ENCODE measurements at regions not wholly inside any gene's neighbourhood (a gene's known extent, or its start where the extent isn't known, plus 50 kb on each side); places are given as distances from the start of the nearest gene placed in this dataset.
"Not testable (repeated sequence)": the region's sequence is repeated elsewhere in the genome, so short reads cannot be mapped to it uniquely, and the experiment has no call there.

DNA sequence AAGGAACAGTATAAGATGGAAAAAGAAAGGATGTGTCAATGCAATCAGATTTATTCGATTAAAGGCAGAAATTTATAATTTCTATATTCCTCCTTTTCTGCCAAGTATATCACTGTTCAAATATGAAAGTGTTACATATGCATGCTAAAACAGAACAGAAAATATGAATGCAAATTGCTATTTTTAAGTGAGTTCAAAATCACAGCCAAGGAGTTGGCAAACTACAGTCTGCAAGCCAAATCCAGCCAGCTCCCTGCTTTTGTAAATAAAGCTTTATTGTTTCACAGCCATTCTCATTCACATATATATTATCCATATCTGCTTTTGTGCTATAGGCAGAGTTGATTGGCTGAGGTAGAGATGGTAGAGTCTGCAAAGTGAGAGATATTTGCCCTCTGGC lies 747.2 kb downstream of the ANKRD7 start:
- Histone ChIP-seq H3K4me3 (ENCODE audit: low read length in 2 of 2) (no peak overlapping the region), H3K27ac (ENCODE audit: low read depth in 1 of 2, low read length in 2 of 2) (no peak overlapping the region), H3K36me3 (ENCODE audit: control insufficient read depth in 1 of 2, insufficient read depth in 2 of 2, low read length in 1 of 2) (no peaks in the 10 kb centered on the region), H3K27me3 (ENCODE audit: control insufficient read depth in 1 of 2, insufficient read depth in 2 of 2, low read length in 1 of 2) (no peaks in the 10 kb centered on the region), H3K4me1 (ENCODE audit: control insufficient read depth in 1 of 2, insufficient read depth in 2 of 2, low read length in 2 of 2) (no peaks in the 10 kb centered on the region), H3K9me3 (ENCODE audit: control insufficient read depth, low read length) (no peaks in the 10 kb centered on the region)
- 87 to 88% methylated on average over 1 of the region's 1 CpG for WGBS, 2 donors
- ATAC-seq (ENCODE audit: low FRiP score) = no peak
- intact Hi-C loops (cut with DNase I) = no loop called here
- no peak for DNase-seq

DNA sequence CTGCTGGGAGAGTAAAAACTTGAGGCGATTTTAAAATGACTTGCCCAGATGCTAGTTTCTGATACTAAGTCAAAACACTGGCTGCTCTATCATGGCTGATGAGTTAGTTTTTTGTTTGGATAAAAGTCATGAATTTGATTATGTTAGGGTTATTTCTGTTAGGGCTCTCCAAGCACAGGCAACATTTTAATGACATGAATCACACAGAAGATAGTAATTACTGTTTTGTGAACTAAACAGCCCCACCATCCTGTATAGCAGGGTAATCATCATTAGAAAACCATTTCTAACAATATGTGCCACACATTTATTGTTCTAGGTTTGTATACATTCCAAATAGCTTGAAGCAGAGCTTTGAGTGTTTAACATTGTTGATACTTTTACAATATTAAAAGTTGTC lies 750.3 kb downstream of the ANKRD7 start:
- H3K4me3 ChIP-seq (ENCODE audit: low read length in 2 of 2) = no peak overlapping the region
- DNase-seq (no peak), ATAC-seq (ENCODE audit: low FRiP score) (no peak)
- H3K9me3 ChIP-seq (ENCODE audit: control insufficient read depth, low read length) = no peaks in the 10 kb centered on the region
- H3K27ac ChIP-seq (ENCODE audit: low read depth in 1 of 2, low read length in 2 of 2) = no peak overlapping the region
- no peaks in the 10 kb centered on the region for H3K27me3 ChIP-seq (ENCODE audit: control insufficient read depth in 1 of 2, insufficient read depth in 2 of 2, low read length in 1 of 2)
- 75 to 81% methylated on average over 1 of the region's 1 CpG for WGBS, 2 donors
- no peaks in the 10 kb centered on the region for H3K36me3 ChIP-seq (ENCODE audit: control insufficient read depth in 1 of 2, insufficient read depth in 2 of 2, low read length in 1 of 2)
- intact Hi-C loops (cut with DNase I) = no loop called here
- no peaks in the 10 kb centered on the region for H3K4me1 ChIP-seq (ENCODE audit: control insufficient read depth in 1 of 2, insufficient read depth in 2 of 2, low read length in 2 of 2)

DNA sequence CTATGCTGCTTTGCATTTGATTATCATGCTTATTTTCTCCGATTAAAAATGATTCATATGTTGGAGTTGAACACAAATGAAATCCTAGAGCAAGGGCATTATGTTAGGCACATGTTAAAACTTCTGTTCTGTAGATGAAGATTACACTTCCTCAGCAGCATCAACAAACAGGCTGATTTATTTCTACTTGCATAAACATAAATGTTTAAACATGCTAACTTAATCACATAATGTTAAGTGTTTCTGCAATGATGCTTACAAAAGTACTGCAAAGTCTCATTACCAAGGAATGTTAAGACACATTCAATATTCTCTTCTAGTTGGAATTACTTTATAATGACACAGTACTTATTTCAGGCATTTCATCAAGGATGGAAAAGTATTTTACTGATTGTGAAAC lies 770.8 kb downstream of the ANKRD7 start:
- DNase-seq = no peak
- H3K36me3 ChIP-seq (ENCODE audit: control insufficient read depth in 1 of 2, insufficient read depth in 2 of 2, low read length in 1 of 2) = no peaks in the 10 kb centered on the region
- no peak for ATAC-seq (ENCODE audit: low FRiP score)
- intact Hi-C loops (cut with DNase I) = no loop called here
- H3K4me3 ChIP-seq (ENCODE audit: low read length in 2 of 2) = no peak overlapping the region
- H3K4me1 ChIP-seq (ENCODE audit: control insufficient read depth in 1 of 2, insufficient read depth in 2 of 2, low read length in 2 of 2) = no peaks in the 10 kb centered on the region
- H3K27ac ChIP-seq (ENCODE audit: low read depth in 1 of 2, low read length in 2 of 2) = no peak overlapping the region
- H3K9me3 ChIP-seq (ENCODE audit: control insufficient read depth, low read length) = no peaks in the 10 kb centered on the region
- WGBS, 2 donors = 49 to 69% methylated on average over 1 of the region's 1 CpG
- no peaks in the 10 kb centered on the region for H3K27me3 ChIP-seq (ENCODE audit: control insufficient read depth in 1 of 2, insufficient read depth in 2 of 2, low read length in 1 of 2)

DNA sequence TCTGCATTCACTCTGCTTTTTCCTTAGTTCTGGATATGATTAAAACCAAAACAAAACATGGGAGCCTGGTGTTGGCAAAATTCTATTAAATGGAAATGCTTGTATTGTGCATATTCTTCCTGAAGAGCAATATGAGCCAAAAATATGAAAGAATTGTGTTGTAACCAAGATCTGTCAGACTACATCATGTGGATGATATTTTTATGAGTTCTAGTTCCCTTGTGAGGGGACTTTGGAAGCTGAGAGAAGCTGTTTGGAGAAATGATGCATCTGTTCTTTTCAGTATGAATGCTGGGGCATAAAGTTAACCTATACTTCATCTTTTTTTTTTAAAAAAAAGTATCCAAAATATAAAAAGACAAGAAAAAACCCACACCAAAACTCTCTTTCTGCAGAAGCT lies 782.7 kb downstream of the ANKRD7 start:
- intact Hi-C loops (cut with DNase I) = no loop called here
- H3K27ac ChIP-seq (ENCODE audit: low read depth in 1 of 2, low read length in 2 of 2) = no peak overlapping the region
- ATAC-seq (ENCODE audit: low FRiP score) = no peak
- no peak for DNase-seq
- no peaks in the 10 kb centered on the region for H3K4me1 ChIP-seq (ENCODE audit: control insufficient read depth in 1 of 2, insufficient read depth in 2 of 2, low read length in 2 of 2)
- H3K27me3 ChIP-seq (ENCODE audit: control insufficient read depth in 1 of 2, insufficient read depth in 2 of 2, low read length in 1 of 2) = no peaks in the 10 kb centered on the region
- H3K4me3 ChIP-seq (ENCODE audit: low read length in 2 of 2) = no peak overlapping the region
- no peaks in the 10 kb centered on the region for H3K36me3 ChIP-seq (ENCODE audit: control insufficient read depth in 1 of 2, insufficient read depth in 2 of 2, low read length in 1 of 2)
- no peaks in the 10 kb centered on the region for H3K9me3 ChIP-seq (ENCODE audit: control insufficient read depth, low read length)

DNA sequence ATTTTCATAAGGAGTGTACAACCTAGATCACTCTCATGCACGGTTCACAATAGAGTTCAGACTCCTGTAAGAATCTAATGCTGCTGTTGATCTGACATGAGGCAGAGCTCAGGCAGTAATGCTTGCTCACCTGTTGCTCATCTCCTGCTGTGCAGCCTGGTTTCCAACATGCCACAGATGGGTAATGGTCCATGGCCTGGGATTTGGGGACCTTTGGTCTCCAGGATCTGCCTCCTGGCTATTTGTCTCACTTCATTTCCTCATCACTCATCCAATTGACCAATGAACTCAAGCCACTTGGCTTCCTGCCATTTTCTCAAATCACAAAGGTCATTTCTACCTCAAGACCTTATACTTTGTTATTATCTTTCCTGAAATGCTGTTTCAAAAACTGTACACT lies 786.1 kb downstream of the ANKRD7 start:
- 70 to 93% methylated on average over 1 of the region's 1 CpG for WGBS, 2 donors
- intact Hi-C loops (cut with DNase I) = no loop called here

DNA sequence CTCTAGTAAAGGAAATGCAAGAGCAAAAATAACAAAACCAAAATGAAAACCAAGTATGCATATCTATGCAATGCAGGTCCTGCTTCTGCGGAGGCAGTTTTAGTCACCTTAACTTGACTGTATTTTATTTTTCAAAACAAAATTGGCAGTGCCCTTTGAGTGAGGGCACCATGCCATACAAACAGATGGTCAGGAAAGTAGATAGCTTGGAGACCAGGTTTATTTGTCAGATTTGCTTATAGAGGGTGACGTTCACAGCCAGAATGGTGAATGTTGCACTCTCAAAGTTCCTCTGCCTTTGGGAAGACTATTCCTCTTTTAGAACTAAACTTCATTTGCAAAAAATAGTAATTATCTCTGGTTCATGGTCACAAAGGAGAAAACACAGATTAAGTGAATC lies 801.9 kb downstream of the ANKRD7 start:
- no peaks in the 10 kb centered on the region for H3K4me1 ChIP-seq (ENCODE audit: control insufficient read depth in 1 of 2, insufficient read depth in 2 of 2, low read length in 2 of 2)
- no peaks in the 10 kb centered on the region for H3K36me3 ChIP-seq (ENCODE audit: control insufficient read depth in 1 of 2, insufficient read depth in 2 of 2, low read length in 1 of 2)
- H3K4me3 ChIP-seq (ENCODE audit: low read length in 2 of 2) = no peak overlapping the region
- no peak for ATAC-seq (ENCODE audit: low FRiP score)
- intact Hi-C loops (cut with DNase I) = no loop called here
- H3K27me3 ChIP-seq (ENCODE audit: control insufficient read depth in 1 of 2, insufficient read depth in 2 of 2, low read length in 1 of 2) = no peaks in the 10 kb centered on the region
- peaks cover 2% of the 10 kb centered on the region for H3K9me3 ChIP-seq (ENCODE audit: control insufficient read depth, low read length)
- 75 to 81% methylated on average over 2 of the region's 2 CpGs for WGBS, 2 donors
- no peak overlapping the region for H3K27ac ChIP-seq (ENCODE audit: low read depth in 1 of 2, low read length in 2 of 2)
- DNase-seq = no peak

More for the DNA sequence above, 786.1 kb downstream of the ANKRD7 start:
- no peaks in the 10 kb centered on the region for H3K9me3 ChIP-seq (ENCODE audit: control insufficient read depth, low read length)
- no peaks in the 10 kb centered on the region for H3K4me1 ChIP-seq (ENCODE audit: control insufficient read depth in 1 of 2, insufficient read depth in 2 of 2, low read length in 2 of 2)
- ATAC-seq (ENCODE audit: low FRiP score) (no peak), DNase-seq (no peak)
- no peak overlapping the region for H3K4me3 ChIP-seq (ENCODE audit: low read length in 2 of 2)
- H3K27me3 ChIP-seq (ENCODE audit: control insufficient read depth in 1 of 2, insufficient read depth in 2 of 2, low read length in 1 of 2) = no peaks in the 10 kb centered on the region
- H3K36me3 ChIP-seq (ENCODE audit: control insufficient read depth in 1 of 2, insufficient read depth in 2 of 2, low read length in 1 of 2) = no peaks in the 10 kb centered on the region
- H3K27ac ChIP-seq (ENCODE audit: low read depth in 1 of 2, low read length in 2 of 2) = no peak overlapping the region

DNA sequence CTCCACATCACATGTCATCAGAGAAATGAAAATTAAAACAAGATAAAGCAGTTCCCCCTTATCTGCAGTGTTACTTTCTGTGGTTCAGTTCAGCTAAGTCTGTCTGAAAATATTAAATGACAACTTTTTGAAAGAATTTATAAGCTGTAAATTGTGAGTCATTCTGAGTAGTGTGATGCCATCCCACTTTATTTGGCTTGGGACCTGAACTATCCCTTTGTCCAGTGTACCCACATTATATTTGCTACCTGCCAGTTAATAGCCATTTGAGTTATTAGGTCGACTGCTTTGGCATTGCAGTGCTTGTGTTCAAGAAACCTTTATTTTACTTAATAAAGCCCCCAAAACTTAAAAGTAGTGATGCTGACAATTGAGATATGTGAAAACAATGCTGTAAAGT lies 804.2 kb downstream of the ANKRD7 start:
- DNase-seq (no peak), ATAC-seq (ENCODE audit: low FRiP score) (no peak)
- H3K27me3 ChIP-seq (ENCODE audit: control insufficient read depth in 1 of 2, insufficient read depth in 2 of 2, low read length in 1 of 2) = no peaks in the 10 kb centered on the region
- 23 to 42% methylated on average over 1 of the region's 1 CpG for WGBS, 2 donors
- H3K27ac ChIP-seq (ENCODE audit: low read depth in 1 of 2, low read length in 2 of 2) = no peak overlapping the region
- H3K4me1 ChIP-seq (ENCODE audit: control insufficient read depth in 1 of 2, insufficient read depth in 2 of 2, low read length in 2 of 2) = no peaks in the 10 kb centered on the region
- intact Hi-C loops (cut with DNase I) = no loop called here
- H3K36me3 ChIP-seq (ENCODE audit: control insufficient read depth in 1 of 2, insufficient read depth in 2 of 2, low read length in 1 of 2) = no peaks in the 10 kb centered on the region
- no peak overlapping the region for H3K4me3 ChIP-seq (ENCODE audit: low read length in 2 of 2)
- H3K9me3 ChIP-seq (ENCODE audit: control insufficient read depth, low read length) = no peaks in the 10 kb centered on the region

DNA sequence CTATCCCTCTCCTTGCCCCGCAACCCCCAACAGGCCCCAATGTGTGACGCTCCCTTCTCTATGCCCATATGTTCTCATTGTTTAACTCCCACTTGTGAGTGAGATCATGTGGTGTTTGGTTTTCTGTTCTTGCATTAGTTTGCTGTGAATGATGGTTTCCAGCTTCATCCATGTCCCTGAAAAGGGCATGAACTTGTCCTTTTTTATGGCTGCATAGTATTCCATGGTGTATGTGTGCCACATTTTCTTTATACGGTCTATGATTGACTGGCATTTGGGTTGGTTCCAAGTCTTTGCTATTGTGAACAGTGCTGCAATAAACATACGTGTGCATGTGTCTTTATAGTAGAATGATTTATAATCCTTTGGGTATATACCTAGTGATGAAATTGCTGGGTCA lies 807.6 kb downstream of the ANKRD7 start:
- intact Hi-C loops (cut with DNase I); H3K27ac ChIP-seq (ENCODE audit: low read depth in 1 of 2, low read length in 2 of 2); ATAC-seq (ENCODE audit: low FRiP score); H3K9me3 ChIP-seq (ENCODE audit: control insufficient read depth, low read length); H3K4me1 ChIP-seq (ENCODE audit: control insufficient read depth in 1 of 2, insufficient read depth in 2 of 2, low read length in 2 of 2); DNase-seq; H3K27me3 ChIP-seq (ENCODE audit: control insufficient read depth in 1 of 2, insufficient read depth in 2 of 2, low read length in 1 of 2); H3K4me3 ChIP-seq (ENCODE audit: low read length in 2 of 2); H3K36me3 ChIP-seq (ENCODE audit: control insufficient read depth in 1 of 2, insufficient read depth in 2 of 2, low read length in 1 of 2): not testable (repeated sequence)
- WGBS, 2 donors = 87 to 94% methylated on average over 4 of the region's 4 CpGs

DNA sequence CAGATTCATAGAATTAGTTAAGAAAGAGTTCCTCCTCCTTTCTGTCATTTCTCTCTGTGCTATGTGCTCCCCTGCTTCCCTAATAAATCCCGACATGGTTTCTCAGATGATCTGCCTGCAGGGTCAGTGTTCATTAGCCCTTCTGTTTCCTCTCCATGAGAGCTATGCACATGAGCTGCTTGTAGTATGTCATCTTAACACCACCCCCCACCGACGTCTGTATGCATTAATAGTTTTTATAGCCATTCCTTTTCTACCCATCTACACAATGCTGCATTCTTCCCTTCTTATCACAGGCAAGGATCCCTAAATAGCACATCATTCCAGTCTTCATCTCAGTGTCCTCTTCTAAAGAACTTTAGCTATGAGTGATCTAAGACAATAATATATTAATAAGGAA lies 809.1 kb downstream of the ANKRD7 start:
- no peak overlapping the region for H3K27ac ChIP-seq (ENCODE audit: low read depth in 1 of 2, low read length in 2 of 2)
- H3K36me3 ChIP-seq (ENCODE audit: control insufficient read depth in 1 of 2, insufficient read depth in 2 of 2, low read length in 1 of 2) = no peaks in the 10 kb centered on the region
- H3K9me3 ChIP-seq (ENCODE audit: control insufficient read depth, low read length) = no peaks in the 10 kb centered on the region
- no peaks in the 10 kb centered on the region for H3K27me3 ChIP-seq (ENCODE audit: control insufficient read depth in 1 of 2, insufficient read depth in 2 of 2, low read length in 1 of 2)
- 51 to 52% methylated on average over 3 of the region's 3 CpGs for WGBS, 2 donors
- DNase-seq = no peak
- ATAC-seq (ENCODE audit: low FRiP score) = no peak
- no peaks in the 10 kb centered on the region for H3K4me1 ChIP-seq (ENCODE audit: control insufficient read depth in 1 of 2, insufficient read depth in 2 of 2, low read length in 2 of 2)
- intact Hi-C loops (cut with DNase I) = no loop called here
- no peak overlapping the region for H3K4me3 ChIP-seq (ENCODE audit: low read length in 2 of 2)

Measured in aorta (tissue), 5 donors.